Activated T-cell treated with anti-CD3 and anti-CD28 coated beads for 24 hours (primary cell): ENCODE measurements at regions not wholly inside any gene's neighbourhood (a gene's known extent, or its start where the extent isn't known, plus 50 kb on each side); places are given as distances from the start of the nearest gene placed in this dataset.

Experiments
- DNase-seq: peaks from one replicate; pipeline ENCODE4 v3.0.0-alpha.2; 2020; ENCODE audit warnings: low read depth

- no peak for DNase-seq
Observed at GRCh38 chr13:26967119-26968038, 204.2 kb downstream of the USP12 start.

- DNase-seq = no peak
Observed at GRCh38 chr13:26966701-26967080, 204.9 kb downstream of the USP12 start.

- no peak for DNase-seq
Observed at GRCh38 chr13:26965952-26966700, 205.5 kb downstream of the USP12 start.

- no peak for DNase-seq
Observed at GRCh38 chr13:26964278-26965250, 204.0 kb upstream of the GPR12 start.

- DNase-seq = no peak
Observed at GRCh38 chr13:26962671-26963070, 202.1 kb upstream of the GPR12 start.

- no peak for DNase-seq
Observed at GRCh38 chr13:26961890-26962615, 201.5 kb upstream of the GPR12 start.

GRCh38 chr13:26957182-26957581 lies 196.6 kb upstream of the GPR12 start:
- DNase-seq = no peak

GRCh38 chr13:26956522-26957142 lies 196.0 kb upstream of the GPR12 start:
- DNase-seq = no peak

- no peak for DNase-seq
Observed at GRCh38 chr13:26954976-26955375, 194.4 kb upstream of the GPR12 start.

GRCh38 chr13:26953291-26953690 lies 192.7 kb upstream of the GPR12 start:
- no peak for DNase-seq

- DNase-seq = no peak
Observed at GRCh38 chr13:26952551-26953143, 192.1 kb upstream of the GPR12 start.

- no peak for DNase-seq
Observed at GRCh38 chr13:26951581-26952177, 191.1 kb upstream of the GPR12 start.

- DNase-seq = no peak
Observed at GRCh38 chr13:26950968-26951367, 190.4 kb upstream of the GPR12 start.

- DNase-seq = no peak
Observed at GRCh38 chr13:26950546-26950945, 190.0 kb upstream of the GPR12 start.

- DNase-seq = no peak
Observed at GRCh38 chr13:26949701-26950502, 189.3 kb upstream of the GPR12 start.

GRCh38 chr13:26948353-26948752 lies 187.8 kb upstream of the GPR12 start:
- DNase-seq = no peak

GRCh38 chr13:26946684-26947343 lies 186.2 kb upstream of the GPR12 start:
- no peak for DNase-seq

- DNase-seq = no peak
Observed at GRCh38 chr13:26943748-26944147, 183.2 kb upstream of the GPR12 start.

- DNase-seq = no peak
Observed at GRCh38 chr13:26942184-26942583, 181.6 kb upstream of the GPR12 start.
